Loucy (cell line): ENCODE measurements at regions not wholly inside any gene's neighbourhood (a gene's known extent, or its start where the extent isn't known, plus 50 kb on each side); places are given as distances from the start of the nearest gene placed in this dataset.
A peak's percentile ranks its signal among the peaks of the same experiment; 100 is the strongest.
"Not testable (repeated sequence)": the region's sequence is repeated elsewhere in the genome, so short reads cannot be mapped to it uniquely, and the experiment has no call there.

ENCODE experiments used
- H2AFZ ChIP-seq: fragments of 200-600 bp; sonication (generic); 2 replicates; pipeline ENCODE4 v1.6.0; 2016; ENCODE audit warnings: antibody characterized with exemption, mild to moderate bottlenecking, low read length, moderate library complexity
- H3F3A ChIP-seq: fragments of 200-600 bp; 2 replicates; pipeline ENCODE4 v1.6.0; 2016; ENCODE audit warnings: antibody characterized with exemption, low read depth, mild to moderate bottlenecking
- H3K27me3 ChIP-seq: fragments of 200-600 bp; sonication (generic); 2 replicates; pipeline ENCODE4 v1.6.1; 2014; ENCODE audit warnings: low read length, mild to moderate bottlenecking; ENCODE audit not compliant: insufficient read depth, poor library complexity, severe bottlenecking
- H3K36me3 ChIP-seq: fragments of 200-600 bp; sonication (generic); 2 replicates; pipeline ENCODE4 v1.6.1; 2016; ENCODE audit warnings: low read length; ENCODE audit not compliant: insufficient read depth
- H3K4me1 ChIP-seq: fragments of 200-600 bp; sonication (generic); 2 replicates; pipeline ENCODE4 v1.5.1; 2014; ENCODE audit warnings: low read length, mild to moderate bottlenecking; ENCODE audit not compliant: insufficient read depth, poor library complexity, severe bottlenecking
- H3K4me2 ChIP-seq: fragments of 200-600 bp; sonication (generic); 2 replicates; pipeline ENCODE4 v1.6.0; 2014; ENCODE audit warnings: antibody characterized with exemption, low read length, low read depth, mild to moderate bottlenecking; ENCODE audit not compliant: poor library complexity, severe bottlenecking
- H3K4me3 ChIP-seq: fragments of 200-600 bp; sonication (generic); 2 replicates; pipeline ENCODE4 v1.5.1; 2014; ENCODE audit warnings: low read length, mild to moderate bottlenecking, mixed read lengths; ENCODE audit not compliant: poor library complexity, severe bottlenecking
- H3K79me2 ChIP-seq: fragments of 200-600 bp; sonication (generic); 2 replicates; pipeline ENCODE4 v1.6.1; 2014; ENCODE audit warnings: low read length; ENCODE audit not compliant: insufficient read depth
- H3K9ac ChIP-seq: fragments of 200-600 bp; sonication (generic); 2 replicates; pipeline ENCODE4 v1.6.0; 2014; ENCODE audit warnings: mild to moderate bottlenecking, low read depth, low read length, moderate library complexity; ENCODE audit not compliant: poor library complexity, severe bottlenecking
- H3K9me2 ChIP-seq: fragments of 200-600 bp; sonication (generic); replicated peaks from 2 replicates; pipeline ENCODE4 v1.6.1; 2016; ENCODE audit warnings: low read depth, low read length, mixed read lengths
- H3K9me3 ChIP-seq: fragments of 200-600 bp; sonication (generic); 2 replicates; pipeline ENCODE4 v1.6.1; 2014; ENCODE audit warnings: mild to moderate bottlenecking, antibody characterized with exemption, low read length, low read depth; ENCODE audit not compliant: insufficient read depth
- H4K20me1 ChIP-seq: fragments of 200-600 bp; sonication (generic); 2 replicates; pipeline ENCODE4 v1.6.0; 2014; ENCODE audit warnings: antibody characterized with exemption, low read length, mild to moderate bottlenecking; ENCODE audit not compliant: insufficient read depth, poor library complexity, severe bottlenecking
- CTCF ChIP-seq: fragments of 200-600 bp; sonication (generic); conservative IDR thresholded peaks from 2 replicates; pipeline ENCODE4 v1.5.1; 2014; ENCODE audit warnings: mild to moderate bottlenecking, antibody characterized with exemption, low read length
- EZH2phosphoT487 ChIP-seq: fragments of 200-600 bp; IDR thresholded peaks from 2 replicates; pipeline ENCODE4 v1.6.1; 2018; ENCODE audit warnings: antibody characterized with exemption, mild to moderate bottlenecking, moderate library complexity, borderline replicate concordance

DNA sequence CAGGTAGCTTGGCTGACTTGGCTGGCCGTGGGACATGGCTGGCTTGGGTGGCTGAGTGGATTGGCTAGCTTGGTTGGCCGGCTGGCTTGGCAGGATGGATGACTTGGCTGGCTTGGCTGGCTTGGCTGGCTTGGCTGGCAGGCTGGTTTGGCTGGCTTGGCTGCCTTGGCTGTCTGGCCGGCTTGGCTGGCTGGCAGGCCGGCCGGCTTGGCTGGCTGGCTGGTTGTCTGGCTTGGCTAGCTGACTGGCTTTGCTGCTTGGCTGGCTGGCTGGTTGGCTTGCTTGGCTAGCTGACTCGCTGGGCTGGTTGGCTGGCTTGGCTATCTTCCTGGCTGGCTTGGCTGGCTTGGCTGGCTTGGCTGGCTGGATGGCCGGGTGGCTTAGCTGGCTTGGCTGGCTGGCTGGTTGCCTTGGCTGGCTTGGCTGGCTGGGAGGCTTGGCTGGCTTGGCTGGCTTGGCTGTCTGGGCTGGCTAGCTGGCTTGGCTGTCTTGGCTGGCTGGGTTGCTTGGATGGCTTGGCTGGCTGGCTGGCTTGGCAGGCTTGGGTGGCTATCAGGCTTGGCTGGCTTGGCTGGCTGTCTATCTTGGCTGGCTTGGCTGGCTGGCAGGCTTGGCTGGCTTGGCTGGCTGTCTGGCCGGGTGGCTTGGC lies 129.7 kb upstream of the FAM72C start:
- Histone ChIP-seq H3K36me3 (no peaks in the 10 kb centered on the region), H3K4me2 (no peak overlapping the region), H3K4me3 (no peak overlapping the region), H3K9me3 (peaks cover 14% of the 10 kb centered on the region; the same call in 1 of the 2 replicates), H2AFZ (no peak overlapping the region), H4K20me1 (no peaks in the 10 kb centered on the region), H3K79me2 (no peaks in the 10 kb centered on the region), H3K9me2 (no peaks in the 10 kb centered on the region), H3K4me1 (no peaks in the 10 kb centered on the region), H3F3A (no peaks in the 10 kb centered on the region), H3K9ac (no peak overlapping the region), H3K27me3 (no peaks in the 10 kb centered on the region)
- TF ChIP-seq CTCF (no peak), EZH2phosphoT487 (no peak)

DNA sequence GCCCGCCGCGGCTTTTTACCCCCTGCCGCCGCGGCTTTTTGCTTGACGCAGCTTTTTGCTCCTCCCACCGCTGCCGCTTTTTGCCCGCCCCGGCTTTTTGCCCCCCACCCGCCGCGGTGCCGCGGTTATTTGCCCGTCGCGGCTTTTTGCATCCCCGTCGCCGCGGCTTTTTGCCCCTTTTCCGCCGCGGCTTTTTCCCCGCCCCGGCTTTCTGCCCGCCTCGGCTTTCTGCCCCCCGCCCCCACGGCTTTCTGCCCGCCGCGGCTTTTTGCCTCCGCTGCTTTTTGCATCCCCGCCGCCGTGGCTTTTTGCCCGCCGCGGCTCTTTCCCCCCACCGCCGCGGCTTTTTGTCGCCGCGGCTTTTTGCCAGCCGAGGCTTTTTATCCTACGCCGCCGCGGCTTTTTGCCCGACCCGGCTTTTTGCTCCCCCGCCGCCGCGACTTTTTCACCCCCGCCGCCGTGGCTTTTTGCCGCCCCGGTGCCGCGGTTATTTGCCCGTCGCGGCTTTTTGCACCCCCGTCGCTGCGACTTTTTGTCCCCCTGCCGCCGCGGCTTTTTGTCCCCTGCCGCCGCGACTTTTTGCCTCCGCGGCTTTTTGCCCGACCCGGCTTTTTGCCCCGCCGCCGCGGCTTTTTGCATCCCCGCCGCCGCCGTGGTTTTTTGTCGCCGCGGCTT lies 105.5 kb upstream of the FAM72C start:
- not testable (repeated sequence) for H3K27me3 ChIP-seq, H3K4me1 ChIP-seq, H3K4me2 ChIP-seq, H3K9me3 ChIP-seq, H3K79me2 ChIP-seq, H3K36me3 ChIP-seq, H3K9ac ChIP-seq, H4K20me1 ChIP-seq, H3K9me2 ChIP-seq, H3F3A ChIP-seq, H2AFZ ChIP-seq
- H3K4me3 ChIP-seq = peak overlapping the region; percentile 49

GRCh38 chr1:144076646-144077045 lies 104.9 kb upstream of the FAM72C start:
- H3K27me3 ChIP-seq, H3K4me2 ChIP-seq, H3K4me3 ChIP-seq, H3K9me2 ChIP-seq, H4K20me1 ChIP-seq, H3K36me3 ChIP-seq, H3K4me1 ChIP-seq, H3K9me3 ChIP-seq, H3K9ac ChIP-seq, H3K79me2 ChIP-seq, H3F3A ChIP-seq, H2AFZ ChIP-seq: not testable (repeated sequence)

GRCh38 chr1:144070394-144071053 lies 98.7 kb upstream of the FAM72C start:
- H3K9me3 ChIP-seq, H3K4me1 ChIP-seq, H3K9ac ChIP-seq, H3K9me2 ChIP-seq, H3K4me3 ChIP-seq, H3K79me2 ChIP-seq, H3K36me3 ChIP-seq, H3K27me3 ChIP-seq, H2AFZ ChIP-seq, H4K20me1 ChIP-seq, H3F3A ChIP-seq, H3K4me2 ChIP-seq: not testable (repeated sequence)

GRCh38 chr1:144067042-144067441 lies 95.3 kb upstream of the FAM72C start:
- not testable (repeated sequence) for H4K20me1 ChIP-seq, H3K4me2 ChIP-seq, H3K9me3 ChIP-seq, H3K4me3 ChIP-seq, H3K27me3 ChIP-seq, H2AFZ ChIP-seq, H3K36me3 ChIP-seq, H3K9me2 ChIP-seq, H3K79me2 ChIP-seq, H3K9ac ChIP-seq, H3F3A ChIP-seq, H3K4me1 ChIP-seq

GRCh38 chr1:144066071-144066813 lies 94.5 kb upstream of the FAM72C start:
- not testable (repeated sequence) for H3K4me3 ChIP-seq, H3K27me3 ChIP-seq, H3K9ac ChIP-seq, H3K36me3 ChIP-seq, H4K20me1 ChIP-seq, H3K79me2 ChIP-seq, H3K4me1 ChIP-seq, H3K4me2 ChIP-seq, H3K9me2 ChIP-seq, H3F3A ChIP-seq, H2AFZ ChIP-seq, H3K9me3 ChIP-seq
